NCI-H2227 (cell line): ENCODE measurements at regions not wholly inside any gene's neighbourhood (a gene's known extent, or its start where the extent isn't known, plus 50 kb on each side); places are given as distances from the start of the nearest gene placed in this dataset.

ENCODE experiments used
- DNase-seq: peaks from one replicate; lab custom pipeline; 2025; ENCODE audit not compliant: unreplicated experiment; lab: John Stamatoyannopoulos, UW

GRCh38 chr9:129476821-129477611 lies 143.9 kb downstream of the C9orf50 start:
- no peak for DNase-seq

- no peak for DNase-seq
These were observed 146.0 kb downstream of the C9orf50 start for GRCh38 chr9:129474740-129475404.

GRCh38 chr9:129473523-129474244 lies 147.2 kb downstream of the C9orf50 start:
- no peak for DNase-seq

GRCh38 chr9:129472651-129473102 lies 148.2 kb downstream of the C9orf50 start:
- no peak for DNase-seq

GRCh38 chr9:129471201-129472019 lies 149.5 kb downstream of the C9orf50 start:
- DNase-seq, result no peak

- DNase-seq, result no peak
These were observed 150.9 kb downstream of the C9orf50 start for GRCh38 chr9:129469988-129470316.

- DNase-seq, result no peak
These were observed 151.5 kb downstream of the C9orf50 start for GRCh38 chr9:129469188-129469987.

- DNase-seq, result no peak
These were observed 152.9 kb downstream of the C9orf50 start for GRCh38 chr9:129467739-129468666.

GRCh38 chr9:129467004-129467588 lies 153.8 kb downstream of the C9orf50 start:
- DNase-seq, result no peak

- DNase-seq, result no peak
These were observed 154.9 kb downstream of the C9orf50 start for GRCh38 chr9:129465834-129466535.

- DNase-seq, result no peak
These were observed 155.7 kb downstream of the C9orf50 start for GRCh38 chr9:129464972-129465833.

GRCh38 chr9:129463994-129464393 lies 156.9 kb downstream of the C9orf50 start:
- DNase-seq, result no peak

- no peak for DNase-seq
These were observed 157.4 kb downstream of the C9orf50 start for GRCh38 chr9:129463477-129463876.

GRCh38 chr9:129462360-129462759 lies 158.5 kb downstream of the C9orf50 start:
- DNase-seq, result no peak

- peak; percentile 96 for DNase-seq
These were observed 160.3 kb downstream of the C9orf50 start for GRCh38 chr9:129460323-129461261.
